Lower lobe of right lung (tissue), 2 donors: ENCODE measurements at regions not wholly inside any gene's neighbourhood (a gene's known extent, or its start where the extent isn't known, plus 50 kb on each side); places are given as distances from the start of the nearest gene placed in this dataset.

Source experiments
- ATAC-seq, 2 donors: fragments of 200-7000 bp; cut with Tn5 transposase; one replicate each; pipeline ENCODE4 v1.9.1; 2020 to 2022; ENCODE audit warnings: mild to moderate bottlenecking in 2 of 2, moderate library complexity in 2 of 2
- DNase-seq: peaks from one replicate; pipeline ENCODE4 v3.0.0-alpha.2; 2020
- H3K27ac ChIP-seq: fragments of 200-600 bp; one replicate; pipeline ENCODE4 v1.8.0; 2022
- H3K27me3 ChIP-seq: fragments of 200-600 bp; one replicate; pipeline ENCODE4 v1.8.0; 2022; ENCODE audit warnings: low read depth
- H3K36me3 ChIP-seq: fragments of 200-600 bp; one replicate; pipeline ENCODE4 v1.8.0; 2022; ENCODE audit warnings: mild to moderate bottlenecking
- H3K4me1 ChIP-seq: fragments of 200-600 bp; one replicate; pipeline ENCODE4 v1.8.0; 2022
- H3K4me3 ChIP-seq: fragments of 200-600 bp; one replicate; pipeline ENCODE4 v1.8.0; 2022; ENCODE audit warnings: mild to moderate bottlenecking
- H3K9me3 ChIP-seq: fragments of 200-600 bp; one replicate; pipeline ENCODE4 v1.8.0; 2022
- CTCF ChIP-seq: fragments of 200-600 bp; IDR thresholded peaks from one replicate; pipeline ENCODE4 v1.8.0; 2022; ENCODE audit warnings: antibody characterized with exemption, mild to moderate bottlenecking
- intact Hi-C: fragments of 100-400 bp; cut with DNase I; formaldehyde crosslinking; loops from one replicate; pipeline ENCODE4 v1.11.0; 2022
- donor health status: DM: no; HTN: yes; CAD: no; lungs with severe emphysema.

GRCh38 chr13:56066321-56066720 is 1074.4 kb upstream of the PRR20A start:
- no peak for TF ChIP-seq CTCF
- DNase-seq, result no peak

GRCh38 chr13:56102641-56103040 is 1038.1 kb upstream of the PRR20A start:
- Histone ChIP-seq H3K27me3 (no peaks in the 10 kb centered on the region), H3K9me3 (no peaks in the 10 kb centered on the region), H3K36me3 (no peaks in the 10 kb centered on the region), H3K27ac (no peak overlapping the region), H3K4me1 (no peaks in the 10 kb centered on the region), H3K4me3 (no peak overlapping the region)
- no peak for TF ChIP-seq CTCF
- ATAC-seq, result no peak
- DNase-seq, result no peak
- intact Hi-C loops, result no loop called here

More at GRCh38 chr13:56066321-56066720, 1074.4 kb upstream of the PRR20A start:
- no peaks in the 10 kb centered on the region for H3K4me1 ChIP-seq
- H3K27ac ChIP-seq, result no peak overlapping the region
- no peaks in the 10 kb centered on the region for H3K36me3 ChIP-seq
- H3K4me3 ChIP-seq, result no peak overlapping the region
- no peak for ATAC-seq
- intact Hi-C loops, result no loop called here
- H3K9me3 ChIP-seq, result no peaks in the 10 kb centered on the region
- no peaks in the 10 kb centered on the region for H3K27me3 ChIP-seq

- intact Hi-C loops, result no loop called here
- no peaks in the 10 kb centered on the region for H3K27me3 ChIP-seq
These were observed 1030.0 kb upstream of the PRR20A start for GRCh38 chr13:56110751-56111150.

GRCh38 chr13:56134524-56134923 is 1006.2 kb upstream of the PRR20A start:
- ATAC-seq, result no peak
- TF ChIP-seq CTCF, result no peak
- intact Hi-C loops, result no loop called here
- Histone ChIP-seq H3K36me3 (no peaks in the 10 kb centered on the region), H3K4me3 (no peak overlapping the region), H3K9me3 (no peaks in the 10 kb centered on the region), H3K27me3 (no peaks in the 10 kb centered on the region), H3K27ac (no peak overlapping the region), H3K4me1 (no peaks in the 10 kb centered on the region)
- DNase-seq, result no peak

More at GRCh38 chr13:56110751-56111150, 1030.0 kb upstream of the PRR20A start:
- H3K4me1 ChIP-seq, result no peaks in the 10 kb centered on the region
- DNase-seq (no peak), ATAC-seq (no peak)
- H3K27ac ChIP-seq, result no peak overlapping the region
- no peak for TF ChIP-seq CTCF
- no peak overlapping the region for H3K4me3 ChIP-seq
- H3K36me3 ChIP-seq, result no peaks in the 10 kb centered on the region
- H3K9me3 ChIP-seq, result no peaks in the 10 kb centered on the region

- no peak overlapping the region for H3K4me3 ChIP-seq
- DNase-seq (no peak), ATAC-seq (peak in 1 of 2 donors; percentile 17)
- intact Hi-C loops, result no loop called here
- H3K27me3 ChIP-seq, result no peaks in the 10 kb centered on the region
- no peaks in the 10 kb centered on the region for H3K36me3 ChIP-seq
- TF ChIP-seq CTCF, result no peak
- no peaks in the 10 kb centered on the region for H3K9me3 ChIP-seq
- H3K27ac ChIP-seq, result no peak overlapping the region
- no peaks in the 10 kb centered on the region for H3K4me1 ChIP-seq
These were observed 973.9 kb upstream of the PRR20A start for GRCh38 chr13:56166864-56167263.

- H3K27ac ChIP-seq, result no peak overlapping the region
- DNase-seq (no peak), ATAC-seq (no peak)
- intact Hi-C loops, result no loop called here
- no peaks in the 10 kb centered on the region for H3K9me3 ChIP-seq
- no peak for TF ChIP-seq CTCF
- no peak overlapping the region for H3K4me3 ChIP-seq
- no peaks in the 10 kb centered on the region for H3K27me3 ChIP-seq
- H3K36me3 ChIP-seq, result no peaks in the 10 kb centered on the region
- no peaks in the 10 kb centered on the region for H3K4me1 ChIP-seq
These were observed 972.1 kb upstream of the PRR20A start for GRCh38 chr13:56168581-56168980.
